K562 (cell line): ENCODE measurements at regions not wholly inside any gene's neighbourhood (a gene's known extent, or its start where the extent isn't known, plus 50 kb on each side); places are given as distances from the start of the nearest gene placed in this dataset.

ENCODE experiments used
- ATAC-seq: fragments of 200-7000 bp; cut with Tn5 transposase; 3 replicates; pipeline ENCODE4 v1.9.1; 2020; ENCODE audit warnings: moderate library complexity
- BruUV-seq: library from RNA; stranded (reverse); fragments of 400-500 nt; replicated peaks from 2 replicates; lab custom pipeline; 2021; lab: Mats Ljungman, UMichigan
- CTCF ChIA-PET: fragments of 300-600 bp; formaldehyde crosslinking; extraction: SDS; loops from one replicate; lab custom pipeline; 2021; ENCODE audit warnings: low intra/inter-chr PET ratio; lab: Yijun Ruan, JAX
- POLR2A ChIA-PET: fragments of 300-600, 350-650 bp; sonication (Branson Sonifier 250); formaldehyde crosslinking; extraction: SDS; loops from one replicate; lab custom pipeline; 2021; ENCODE audit warnings: antibody characterized with exemption, inconsistent platforms; lab: Yijun Ruan, JAX
- DNase-seq, 4 experiments: peaks; one replicate each; pipeline versions ENCODE4 v3.0.0 to v3.0.0-alpha.2; 2011 to 2018; ENCODE audit warnings: low spot score in 3 of 4, mixed read lengths in 3 of 4; ENCODE audit errors: extremely low read depth in 1 of 4
- FAIRE-seq: peaks from 2 replicates; lab custom pipeline; 2011; peaks lifted over from hg19 to GRCh38; lab: Jason Lieb, UNC
- H2AFZ ChIP-seq: 2 replicates; pipeline ENCODE4 v1.6.0; 2011; ENCODE audit warnings: low read depth, low read length, control low read depth, inconsistent platforms
- H3K27ac ChIP-seq: fragments of 200-600 bp; 3 replicates; pipeline ENCODE4 v1.8.0; 2011; ENCODE audit warnings: low read depth, mild to moderate bottlenecking, control low read depth, inconsistent platforms, low read length, moderate library complexity, mixed read lengths; ENCODE audit errors: extremely low read depth
- H3K27me3 ChIP-seq, 2 experiments: fragments of 300-600 bp in 1 of 2; 2 replicates in 1 of 2; 3 replicates in 1 of 2; pipeline versions ENCODE4 v1.6.0 to v1.8.0; 2011; ENCODE audit warnings: inconsistent platforms in 2 of 2, low read length in 2 of 2, mild to moderate bottlenecking in 1 of 2, mixed read lengths in 1 of 2, moderate library complexity in 1 of 2; ENCODE audit not compliant: control insufficient read depth in 2 of 2, insufficient read depth in 2 of 2
- H3K36me3 ChIP-seq: fragments of 300-600 bp; 3 replicates; pipeline ENCODE4 v1.8.0; 2011; ENCODE audit warnings: mild to moderate bottlenecking, low read length, inconsistent platforms; ENCODE audit not compliant: control insufficient read depth, insufficient read depth
- H3K4me1 ChIP-seq, 2 experiments: fragments of 200-600 bp in 1 of 2; replicated peaks in 1 of 2; 2 replicates in 1 of 2; 3 replicates in 1 of 2; pipeline versions ENCODE4 v1.5.1 to v1.8.0; 2011; ENCODE audit warnings: inconsistent platforms in 2 of 2, low read length in 2 of 2, mild to moderate bottlenecking in 1 of 2, mixed read lengths in 1 of 2, moderate library complexity in 1 of 2; ENCODE audit not compliant: control insufficient read depth in 2 of 2, insufficient read depth in 2 of 2
- H3K4me2 ChIP-seq: 2 replicates; pipeline ENCODE4 v1.6.1; 2011; ENCODE audit warnings: low read length, control low read depth, inconsistent platforms, mixed read lengths; ENCODE audit not compliant: insufficient read depth
- H3K4me3 ChIP-seq: fragments of 200-600 bp; sonication (generic), shearing (Covaris generic); 2 replicates; pipeline ENCODE4 v1.5.1; 2016; ENCODE audit warnings: control low read depth, inconsistent platforms
- H3K79me2 ChIP-seq: fragments of 200-600 bp; 3 replicates; pipeline ENCODE4 v1.8.0; 2011; ENCODE audit warnings: low read length, inconsistent platforms; ENCODE audit not compliant: control insufficient read depth, insufficient read depth
- H3K9ac ChIP-seq, 2 experiments: 2 replicates each; pipeline versions ENCODE4 v1.6.0 to v1.6.1; 2011; ENCODE audit warnings: low read depth in 2 of 2, low read length in 2 of 2, control low read depth in 1 of 2, inconsistent platforms in 1 of 2, mild to moderate bottlenecking in 1 of 2, mixed read lengths in 1 of 2; ENCODE audit not compliant: insufficient read depth in 1 of 2
- H3K9me1 ChIP-seq: one replicate; pipeline ENCODE4 v1.6.0; 2011; ENCODE audit warnings: inconsistent platforms, mild to moderate bottlenecking, low read length, moderate library complexity; ENCODE audit not compliant: control insufficient read depth, insufficient read depth
- H3K9me3 ChIP-seq: replicated peaks from 2 replicates; pipeline ENCODE4 v1.5.1; 2011; ENCODE audit warnings: low read depth, low read length, inconsistent platforms; ENCODE audit not compliant: control insufficient read depth, insufficient read depth
- H4K20me1 ChIP-seq: replicated peaks from 2 replicates; pipeline ENCODE4 v1.6.1; 2011; ENCODE audit warnings: low read length, inconsistent platforms, mixed read lengths; ENCODE audit not compliant: control insufficient read depth, insufficient read depth
- REST ChIP-seq, 2 experiments: fragments of 450-650 bp; formaldehyde crosslinking in 1 of 2; IDR thresholded peaks; 2 replicates each; pipeline versions ENCODE4 v1.4.0 to v1.6.1; 2014 to 2020; ENCODE audit warnings: mild to moderate bottlenecking in 2 of 2, borderline replicate concordance in 1 of 2, low read depth in 1 of 2
- WGBS: fragments of 100-300 bp; shearing (Covaris generic); methylation state at CpG from one replicate; pipeline ENCODE4 v1.1.6; 2016; ENCODE audit warnings: low coverage, mixed read lengths; ENCODE audit not compliant: insufficient coverage; ENCODE audit errors: missing lambda C conversion rate; 5-methylcytosine and 5-hydroxymethylcytosine counted together
- in situ Hi-C: fragments of 300-500 bp; cut with MboI; formaldehyde crosslinking; loops from 4 replicates; pipeline ENCODE4 v1.15.0; 2018; ENCODE audit warnings: inconsistent platforms, mixed read lengths
- intact Hi-C: fragments of 100-400 bp; cut with micrococcal nuclease; formaldehyde crosslinking; loops from 2 replicates; pipeline ENCODE4 v1.14.2; 2022

GRCh38 chr3:187833799-187834578, 88.7 kb upstream of the BCL6 start:
- Histone ChIP-seq H3K4me3 (no peak overlapping the region), H3K79me2 (no peaks in the 10 kb centered on the region), H3K27me3 (no peaks in the 10 kb centered on the region), H3K9me1 (no peaks in the 10 kb centered on the region), H3K9ac (no peak overlapping the region), H3K9me3 (no peaks in the 10 kb centered on the region)
- ChIA-PET CTCF (no interaction called here), POLR2A (no interaction called here)
- BruUV-seq: no TSS peak
- FAIRE-seq (no peak), DNase-seq (no peak), ATAC-seq (no peak)
- WGBS: 0% methylated on average over 9 of the region's 9 CpGs
- intact Hi-C loops: no loop called here
- TF ChIP-seq REST (IDR thresholded peaks at IDR 0.05; ENCODE audit: borderline replicate concordance) (no peak), REST (CRISPR knock-in tag; IDR thresholded peaks at IDR 0.05; ENCODE audit: low read depth) (no peak)
- TF ChIP-seq, all 486 proteins: peak for 0
- Histone ChIP-seq H3K27ac (no peak overlapping the region), H3K36me3 (no peaks in the 10 kb centered on the region), H2AFZ (no peak overlapping the region), H4K20me1 (no peaks in the 10 kb centered on the region; the same call in 1 of the 2 replicates), H3K4me2 (no peak overlapping the region), H3K4me1 (no peaks in the 10 kb centered on the region)
- in situ Hi-C loops: no loop called here
